ENCODE measurements at regions not wholly inside any gene's neighbourhood (a gene's known extent, or its start where the extent isn't known, plus 50 kb on each side); places are given as distances from the start of the nearest gene placed in this dataset.

GRCh38 chr2:150051004-150051403, 436.5 kb downstream of the RND3 start:
- DNase-seq (ENCODE audit: low read depth): no peak

GRCh38 chr2:150050036-150050435, 437.4 kb downstream of the RND3 start:
- DNase-seq (ENCODE audit: low read depth): no peak

GRCh38 chr2:150047620-150048222, 439.7 kb downstream of the RND3 start:
- no peak for DNase-seq (ENCODE audit: low read depth)

DNA sequence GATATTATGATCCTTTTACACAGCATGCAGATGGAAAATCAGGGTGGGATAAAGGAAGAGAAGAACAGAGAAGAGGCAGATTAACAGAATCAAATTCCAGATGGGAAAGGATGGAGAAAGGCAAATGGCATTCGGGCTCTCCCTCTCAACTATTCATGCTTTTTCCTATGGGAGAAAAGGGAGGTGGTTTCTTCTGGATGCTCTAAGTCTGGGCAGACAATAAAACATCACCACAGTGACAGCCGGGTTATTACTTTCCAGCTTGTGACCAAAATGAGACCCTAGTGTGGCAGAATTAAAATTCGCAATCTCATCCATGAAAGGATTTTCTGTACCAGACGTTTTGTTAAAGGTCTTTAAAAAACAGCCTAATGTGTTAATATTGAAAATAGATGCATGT, 440.7 kb downstream of the RND3 start:
- DNase-seq (ENCODE audit: low read depth): no peak

- DNase-seq (ENCODE audit: low read depth): peak; percentile 64
Measured at GRCh38 chr2:150046211-150046610, 441.3 kb downstream of the RND3 start.

GRCh38 chr2:150045601-150046000, 441.9 kb downstream of the RND3 start:
- DNase-seq (ENCODE audit: low read depth): peak; percentile 60

- no peak for DNase-seq (ENCODE audit: low read depth)
Measured at GRCh38 chr2:150043172-150043500, 444.3 kb downstream of the RND3 start.

- no peak for DNase-seq (ENCODE audit: low read depth)
Measured at GRCh38 chr2:150042500-150043171, 444.8 kb downstream of the RND3 start.

GRCh38 chr2:150041722-150042425, 445.6 kb downstream of the RND3 start:
- peak; percentile 65 for DNase-seq (ENCODE audit: low read depth)

DNA sequence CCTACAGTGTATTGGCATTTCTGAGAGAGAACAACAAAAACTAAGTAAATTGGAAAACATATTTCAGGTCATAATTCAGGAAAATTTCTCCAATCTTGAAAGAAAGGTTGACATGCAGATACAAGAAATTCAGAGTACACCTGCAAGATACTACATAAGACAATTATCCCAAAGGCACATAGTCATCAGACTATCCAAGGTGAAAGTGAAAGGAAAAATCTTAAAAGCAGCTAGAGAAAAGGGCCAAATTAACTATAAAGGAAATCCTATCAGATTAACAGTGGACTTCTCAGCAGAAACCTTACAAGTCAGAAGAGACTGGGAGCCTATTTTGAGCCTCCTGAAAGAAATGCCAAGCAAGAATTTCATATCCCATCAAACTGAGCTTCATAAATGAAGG, 449.0 kb upstream of the MMADHC start:
- DNase-seq (ENCODE audit: low read depth): peak; percentile 22

DNA sequence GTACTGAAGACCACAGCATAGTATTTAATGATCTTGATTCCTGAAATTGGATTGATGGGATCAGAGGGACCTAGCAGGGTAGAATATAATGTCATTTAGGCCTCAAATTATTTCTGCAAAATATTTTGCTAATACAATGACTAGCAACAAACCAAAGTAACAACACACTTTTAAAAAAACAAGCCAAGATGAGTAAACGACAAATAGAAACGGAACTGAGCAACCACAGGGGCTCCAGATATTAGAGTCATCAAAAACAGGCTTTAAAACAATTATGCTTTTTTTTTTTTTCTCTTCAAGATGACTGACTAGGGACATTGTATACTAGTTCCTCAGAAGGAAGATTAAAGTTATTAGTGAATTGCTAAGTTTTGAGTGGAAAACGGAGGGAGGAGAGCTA, 447.1 kb upstream of the MMADHC start:
- no peak for DNase-seq (ENCODE audit: low read depth)

GRCh38 chr2:150030436-150031190, 443.0 kb upstream of the MMADHC start:
- DNase-seq (ENCODE audit: low read depth): no peak

GRCh38 chr2:150028322-150028721, 440.7 kb upstream of the MMADHC start:
- no peak for DNase-seq (ENCODE audit: low read depth)

DNA sequence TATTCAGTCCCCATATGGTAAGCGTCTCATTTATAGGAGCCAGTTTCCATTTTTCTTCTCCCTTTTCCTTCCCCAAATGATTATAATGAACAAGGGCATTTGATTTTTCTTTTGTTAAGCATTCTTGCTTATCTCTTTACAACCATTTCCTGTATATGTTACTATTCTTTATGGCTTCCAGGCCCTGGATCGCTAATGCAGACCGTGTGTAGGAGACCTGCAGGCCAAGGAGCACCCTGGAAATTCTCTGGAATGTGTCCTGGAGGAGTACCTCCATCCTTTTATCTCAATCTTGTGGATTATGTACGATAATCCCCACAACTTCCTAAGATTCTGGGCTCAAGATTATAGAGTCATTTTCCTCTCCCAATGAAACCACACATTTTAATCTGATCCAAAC, 439.6 kb upstream of the MMADHC start:
- no peak for DNase-seq (ENCODE audit: low read depth)

- no peak for DNase-seq (ENCODE audit: low read depth)
Measured at GRCh38 chr2:150023663-150024062, 436.1 kb upstream of the MMADHC start.

DNA sequence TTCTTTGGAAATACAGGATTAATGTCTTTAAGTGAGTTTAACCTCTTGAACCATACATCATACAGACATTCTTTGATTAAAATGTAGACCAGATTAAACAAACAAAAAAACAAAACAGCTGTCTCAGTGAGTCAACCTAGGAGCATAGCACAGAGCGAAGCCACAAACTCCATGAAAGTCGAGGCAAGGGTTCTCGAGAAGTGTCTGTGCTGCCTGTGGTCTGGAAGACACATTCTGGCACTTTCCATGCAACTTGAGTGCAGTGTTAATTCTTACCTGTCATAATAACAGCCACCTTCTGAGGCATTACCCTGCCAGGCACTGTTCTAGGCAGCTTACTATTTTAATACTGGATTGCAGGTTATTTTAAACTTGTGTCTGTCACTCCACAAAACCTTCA, 435.5 kb upstream of the MMADHC start:
- no peak for DNase-seq (ENCODE audit: low read depth)

GRCh38 chr2:150020937-150021673, 433.5 kb upstream of the MMADHC start:
- no peak for DNase-seq (ENCODE audit: low read depth)

- DNase-seq (ENCODE audit: low read depth): no peak
Measured at GRCh38 chr2:150020221-150020620, 432.6 kb upstream of the MMADHC start.

DNA sequence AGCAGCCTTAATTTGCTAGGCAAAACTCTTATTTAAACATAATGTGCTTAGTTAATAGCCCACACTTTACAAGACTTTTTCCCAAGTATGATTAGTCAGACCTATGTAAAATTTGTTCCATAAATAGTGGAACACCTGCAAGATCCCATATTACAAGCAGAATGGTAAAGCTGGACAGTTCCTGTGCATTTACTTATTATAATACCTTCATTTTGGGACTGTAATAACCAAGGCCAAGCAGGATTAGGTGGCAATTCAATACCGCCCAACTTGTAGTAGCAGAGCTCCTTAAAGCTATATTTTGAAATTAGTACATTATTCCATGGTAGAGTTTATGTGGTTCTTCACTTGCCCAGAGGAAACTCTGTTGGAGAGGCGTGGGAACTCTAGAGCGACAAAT, 431.5 kb upstream of the MMADHC start:
- no peak for DNase-seq (ENCODE audit: low read depth)

GRCh38 chr2:150012986-150013385, 425.4 kb upstream of the MMADHC start:
- DNase-seq (ENCODE audit: low read depth): no peak

DNA sequence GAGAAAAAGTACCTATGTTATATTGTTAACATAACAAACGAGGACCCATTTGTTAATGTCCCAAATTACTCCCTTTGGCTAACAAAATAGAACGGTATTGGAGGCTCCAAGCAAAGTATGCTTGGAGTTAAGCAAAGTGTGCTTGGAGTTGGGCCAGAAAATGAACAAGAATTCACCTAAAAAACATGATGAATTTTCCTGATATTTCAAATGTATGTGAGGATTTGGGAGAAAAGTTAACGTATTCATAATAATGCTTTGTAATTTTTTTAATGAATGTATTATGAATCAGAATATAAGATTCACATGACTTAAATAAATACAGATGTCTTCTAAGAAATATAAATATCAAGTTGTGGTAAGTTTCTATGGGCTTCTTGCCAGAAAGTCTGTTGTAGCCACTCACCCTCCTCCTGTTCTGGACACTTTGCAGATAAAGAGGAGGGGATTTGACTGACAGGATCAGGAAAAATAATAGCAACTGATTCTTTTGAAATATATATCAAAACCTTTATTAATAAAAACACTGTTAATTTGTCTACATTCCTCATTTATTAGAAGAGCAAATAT, 423.7 kb upstream of the MMADHC start:
- DNase-seq (ENCODE audit: low read depth): no peak

- DNase-seq (ENCODE audit: low read depth): no peak
Measured at GRCh38 chr2:150008901-150009300, 421.3 kb upstream of the MMADHC start.
